ENCODE measurements at regions not wholly inside any gene's neighbourhood (a gene's known extent, or its start where the extent isn't known, plus 50 kb on each side); places are given as distances from the start of the nearest gene placed in this dataset.

DNA sequence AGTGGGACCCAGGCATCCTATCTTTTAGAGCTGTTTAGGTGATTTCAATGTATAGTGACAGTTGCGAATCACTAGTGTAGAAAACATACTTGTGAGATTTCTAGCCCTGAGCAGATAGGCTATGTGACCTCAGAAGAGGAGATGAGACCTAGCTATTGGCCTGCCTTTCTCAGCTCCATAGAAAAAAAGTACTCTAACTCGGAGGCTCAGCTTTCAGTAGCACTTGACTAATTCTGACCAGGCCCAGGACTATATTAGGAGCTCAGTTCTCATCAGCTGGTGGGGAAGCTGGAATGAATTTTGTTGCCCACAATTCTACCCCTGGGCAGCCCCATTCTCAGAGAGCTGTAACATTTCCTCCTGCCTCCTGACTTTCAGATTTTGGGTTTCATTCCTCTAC, 179.9 kb upstream of the NAMPT start:
- Histone ChIP-seq H3K9me3 (ENCODE audit: insufficient read depth, low read depth, low read length) (no peaks in the 10 kb centered on the region), H3K27ac (ENCODE audit: low read length) (no peak overlapping the region), H3K36me3 (ENCODE audit: insufficient read depth, low read depth, low read length) (no peaks in the 10 kb centered on the region), H3K9ac (ENCODE audit: low read depth, low read length) (no peak overlapping the region), H3K4me1 (ENCODE audit: insufficient read depth, low read length) (peaks cover 11% of the 10 kb centered on the region), H3K4me3 (ENCODE audit: low read length) (no peak overlapping the region), H3K27me3 (ENCODE audit: insufficient read depth, low read length) (no peaks in the 10 kb centered on the region)

- Histone ChIP-seq H3K9ac (ENCODE audit: low read depth, low read length) (no peak overlapping the region), H3K4me1 (ENCODE audit: insufficient read depth, low read length) (peaks cover 11% of the 10 kb centered on the region), H3K4me3 (ENCODE audit: low read length) (no peak overlapping the region), H3K36me3 (ENCODE audit: insufficient read depth, low read depth, low read length) (no peaks in the 10 kb centered on the region), H3K9me3 (ENCODE audit: insufficient read depth, low read depth, low read length) (peaks cover 2% of the 10 kb centered on the region), H3K27ac (ENCODE audit: low read length) (no peak overlapping the region), H3K27me3 (ENCODE audit: insufficient read depth, low read length) (no peaks in the 10 kb centered on the region)
Measured at GRCh38 chr7:106463851-106464611, 179.2 kb upstream of the NAMPT start.

DNA sequence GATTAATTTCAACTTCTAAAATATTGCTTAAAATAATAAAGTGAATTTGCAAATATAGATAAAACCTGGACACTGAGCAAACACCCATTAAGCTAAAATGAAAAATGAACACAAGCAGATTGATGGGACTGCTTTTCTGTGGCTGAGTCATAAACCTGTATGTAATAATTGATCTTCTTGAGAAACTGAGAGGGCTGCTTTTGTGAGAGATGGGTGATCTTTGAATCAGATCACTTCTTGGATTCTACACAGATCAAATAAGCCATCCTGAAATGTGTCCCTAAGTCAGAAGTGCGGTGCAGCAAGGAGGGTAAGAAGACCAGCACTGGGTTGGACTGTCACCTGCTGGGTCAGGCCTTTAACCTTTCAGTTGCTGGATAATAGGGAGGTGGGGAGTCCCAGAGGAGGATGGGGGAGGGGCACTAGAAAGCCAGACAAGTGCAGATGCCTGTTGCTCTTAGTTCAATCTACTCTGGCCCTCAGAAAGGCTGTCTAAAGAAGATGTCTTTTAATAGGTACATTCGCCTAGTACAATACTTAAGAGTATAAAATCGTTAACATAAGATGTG, 178.2 kb upstream of the NAMPT start:
- H3K4me3 ChIP-seq (ENCODE audit: low read length): no peak overlapping the region

DNA sequence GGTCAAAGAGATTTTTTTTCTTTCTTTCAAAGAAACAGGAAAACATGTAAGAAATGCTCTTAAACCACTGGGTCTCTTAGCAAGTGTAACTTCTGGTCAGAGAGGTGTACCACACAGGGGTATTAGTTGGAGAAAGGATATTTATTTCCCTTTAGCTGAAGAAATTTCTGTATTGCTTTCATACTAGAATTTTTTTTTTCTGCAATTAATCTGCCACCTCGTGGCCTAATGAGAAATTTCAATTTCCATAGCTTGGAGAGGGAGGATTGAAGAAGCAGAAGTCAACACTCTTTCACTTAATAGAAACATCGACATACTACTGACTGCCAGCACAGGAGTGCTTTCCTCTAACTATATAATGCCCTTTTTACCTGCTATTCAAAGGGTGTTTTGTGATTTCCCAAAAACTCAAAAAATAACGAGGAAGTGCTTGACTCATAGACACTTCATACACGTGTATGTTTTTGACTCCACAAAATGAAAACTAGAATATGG, 177.6 kb upstream of the NAMPT start:
- H3K27me3 ChIP-seq (ENCODE audit: insufficient read depth, low read length): no peaks in the 10 kb centered on the region
- H3K4me1 ChIP-seq (ENCODE audit: insufficient read depth, low read length): peaks cover 11% of the 10 kb centered on the region
- no peak overlapping the region for H3K9ac ChIP-seq (ENCODE audit: low read depth, low read length)

More for the DNA sequence above, 178.2 kb upstream of the NAMPT start:
- no peaks in the 10 kb centered on the region for H3K36me3 ChIP-seq (ENCODE audit: insufficient read depth, low read depth, low read length)
- H3K9me3 ChIP-seq (ENCODE audit: insufficient read depth, low read depth, low read length): peaks cover 12% of the 10 kb centered on the region
- H3K27me3 ChIP-seq (ENCODE audit: insufficient read depth, low read length): no peaks in the 10 kb centered on the region
- H3K27ac ChIP-seq (ENCODE audit: low read length): no peak overlapping the region
- H3K9ac ChIP-seq (ENCODE audit: low read depth, low read length): no peak overlapping the region
- H3K4me1 ChIP-seq (ENCODE audit: insufficient read depth, low read length): peaks cover 11% of the 10 kb centered on the region

GRCh38 chr7:106460792-106461254, 176.0 kb upstream of the NAMPT start:
- H3K36me3 ChIP-seq (ENCODE audit: insufficient read depth, low read depth, low read length): no peaks in the 10 kb centered on the region
- peaks cover 25% of the 10 kb centered on the region for H3K9me3 ChIP-seq (ENCODE audit: insufficient read depth, low read depth, low read length)
- H3K4me3 ChIP-seq (ENCODE audit: low read length): no peak overlapping the region
- H3K9ac ChIP-seq (ENCODE audit: low read depth, low read length): no peak overlapping the region
- peaks cover 11% of the 10 kb centered on the region for H3K4me1 ChIP-seq (ENCODE audit: insufficient read depth, low read length)
- H3K27me3 ChIP-seq (ENCODE audit: insufficient read depth, low read length): no peaks in the 10 kb centered on the region
- no peak overlapping the region for H3K27ac ChIP-seq (ENCODE audit: low read length)

More for the DNA sequence above, 177.6 kb upstream of the NAMPT start:
- Histone ChIP-seq H3K36me3 (ENCODE audit: insufficient read depth, low read depth, low read length) (no peaks in the 10 kb centered on the region), H3K9me3 (ENCODE audit: insufficient read depth, low read depth, low read length) (peaks cover 18% of the 10 kb centered on the region), H3K27ac (ENCODE audit: low read length) (no peak overlapping the region), H3K4me3 (ENCODE audit: low read length) (no peak overlapping the region)

GRCh38 chr7:106459397-106460072, 174.8 kb upstream of the NAMPT start:
- Histone ChIP-seq H3K27ac (ENCODE audit: low read length) (no peak overlapping the region), H3K9ac (ENCODE audit: low read depth, low read length) (no peak overlapping the region), H3K36me3 (ENCODE audit: insufficient read depth, low read depth, low read length) (no peaks in the 10 kb centered on the region), H3K9me3 (ENCODE audit: insufficient read depth, low read depth, low read length) (peaks cover 25% of the 10 kb centered on the region), H3K4me1 (ENCODE audit: insufficient read depth, low read length) (peaks cover 11% of the 10 kb centered on the region), H3K27me3 (ENCODE audit: insufficient read depth, low read length) (no peaks in the 10 kb centered on the region), H3K4me3 (ENCODE audit: low read length) (no peak overlapping the region)

- Histone ChIP-seq H3K9me3 (ENCODE audit: insufficient read depth, low read depth, low read length) (peaks cover 32% of the 10 kb centered on the region), H3K36me3 (ENCODE audit: insufficient read depth, low read depth, low read length) (no peaks in the 10 kb centered on the region)
Measured at GRCh38 chr7:106457678-106458077, 172.9 kb upstream of the NAMPT start.

DNA sequence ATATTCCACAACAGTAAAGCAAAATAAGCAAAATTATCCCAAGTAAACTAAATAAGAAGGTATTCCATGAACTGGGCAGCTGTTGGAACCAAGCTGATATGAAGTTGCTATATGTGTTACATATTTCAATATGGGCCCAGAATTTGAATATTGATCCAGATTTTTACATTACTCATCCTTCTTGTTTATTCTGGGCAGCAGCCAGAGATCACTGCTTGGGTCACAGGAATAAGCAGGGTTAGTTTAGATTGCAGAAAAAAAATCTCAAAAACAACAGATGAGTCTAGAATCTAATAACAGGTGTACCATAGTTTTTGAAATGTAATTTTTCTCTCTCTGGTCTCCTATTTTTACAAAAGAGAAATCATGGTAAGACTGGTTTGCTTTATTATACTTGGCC, 171.5 kb upstream of the NAMPT start:
- Histone ChIP-seq H3K4me3 (ENCODE audit: low read length) (no peak overlapping the region), H3K27ac (ENCODE audit: low read length) (no peak overlapping the region), H3K36me3 (ENCODE audit: insufficient read depth, low read depth, low read length) (no peaks in the 10 kb centered on the region), H3K4me1 (ENCODE audit: insufficient read depth, low read length) (no peaks in the 10 kb centered on the region; the same call in 1 of the 2 replicates), H3K27me3 (ENCODE audit: insufficient read depth, low read length) (no peaks in the 10 kb centered on the region), H3K9me3 (ENCODE audit: insufficient read depth, low read depth, low read length) (peaks cover 46% of the 10 kb centered on the region), H3K9ac (ENCODE audit: low read depth, low read length) (no peak overlapping the region)

More at GRCh38 chr7:106457678-106458077, 172.9 kb upstream of the NAMPT start:
- H3K27me3 ChIP-seq (ENCODE audit: insufficient read depth, low read length): no peaks in the 10 kb centered on the region
- no peak overlapping the region for H3K9ac ChIP-seq (ENCODE audit: low read depth, low read length)
- no peak overlapping the region for H3K4me3 ChIP-seq (ENCODE audit: low read length)
- no peak overlapping the region for H3K27ac ChIP-seq (ENCODE audit: low read length)
- H3K4me1 ChIP-seq (ENCODE audit: insufficient read depth, low read length): peaks cover 2% of the 10 kb centered on the region

DNA sequence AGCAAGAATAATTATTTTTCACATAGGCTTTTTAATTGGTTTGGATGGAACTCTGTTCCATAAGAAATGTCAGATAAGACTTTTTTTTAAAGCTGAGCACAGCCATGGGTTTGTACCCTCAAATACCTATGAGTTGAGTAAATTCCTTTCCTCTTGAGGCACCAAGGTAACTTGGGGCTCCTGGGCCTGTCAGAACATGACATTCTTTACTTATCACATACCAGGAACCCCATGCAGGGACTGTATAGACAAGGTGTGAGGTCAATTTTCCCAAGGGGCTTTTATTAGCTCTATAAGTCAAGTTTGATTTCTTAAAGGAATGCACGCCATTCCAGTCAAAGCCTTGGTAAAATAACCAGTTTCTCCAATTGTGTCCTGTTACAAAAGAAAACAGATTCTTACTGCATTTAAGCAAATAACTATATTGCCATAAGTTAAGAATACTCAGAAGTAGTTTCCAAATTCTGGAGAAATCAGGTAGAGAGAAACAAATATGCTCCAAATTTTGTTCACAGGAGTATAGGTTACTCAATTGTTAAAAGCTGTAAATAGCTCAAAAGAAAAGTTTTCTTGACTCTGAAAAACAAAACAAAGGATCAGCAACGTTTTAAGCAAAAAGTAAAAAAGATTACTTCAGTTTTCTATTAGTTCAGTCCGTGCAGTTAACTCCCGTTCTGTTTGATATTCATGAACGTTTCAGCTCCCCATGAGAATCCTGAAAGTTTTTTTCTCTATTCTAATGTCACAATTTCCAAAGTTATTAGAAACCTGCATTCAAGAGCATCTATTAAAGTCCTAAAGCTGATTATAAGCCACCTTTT, 167.5 kb upstream of the NAMPT start:
- H3K9me3 ChIP-seq (ENCODE audit: insufficient read depth, low read depth, low read length): peaks cover 40% of the 10 kb centered on the region
- no peak overlapping the region for H3K27ac ChIP-seq (ENCODE audit: low read length)
- no peaks in the 10 kb centered on the region for H3K27me3 ChIP-seq (ENCODE audit: insufficient read depth, low read length)
- no peaks in the 10 kb centered on the region for H3K4me1 ChIP-seq (ENCODE audit: insufficient read depth, low read length)
- H3K9ac ChIP-seq (ENCODE audit: low read depth, low read length): no peak overlapping the region
- no peaks in the 10 kb centered on the region for H3K36me3 ChIP-seq (ENCODE audit: insufficient read depth, low read depth, low read length)
- no peak overlapping the region for H3K4me3 ChIP-seq (ENCODE audit: low read length)

DNA sequence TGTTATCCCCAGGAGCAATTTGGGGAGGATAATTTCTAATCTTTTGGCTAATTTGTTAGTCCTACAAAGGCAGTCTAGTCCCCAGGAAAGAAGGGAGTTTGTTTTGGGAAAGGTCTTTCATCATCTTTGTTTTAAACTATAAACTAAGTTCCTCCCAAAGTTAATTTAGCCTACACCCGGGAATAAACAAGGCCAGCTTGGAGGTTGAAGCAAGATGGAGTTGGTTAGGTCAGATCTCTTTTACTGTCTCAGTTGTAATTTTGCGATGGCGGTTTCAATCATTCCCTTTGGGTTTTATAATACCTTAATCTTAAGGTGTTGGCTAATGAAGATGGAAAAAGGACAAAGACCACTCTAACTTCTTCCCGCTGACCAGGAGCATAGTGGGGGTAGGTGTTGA, 166.4 kb upstream of the NAMPT start:
- no peaks in the 10 kb centered on the region for H3K36me3 ChIP-seq (ENCODE audit: insufficient read depth, low read depth, low read length)
- H3K27ac ChIP-seq (ENCODE audit: low read length): no peak overlapping the region
- H3K9me3 ChIP-seq (ENCODE audit: insufficient read depth, low read depth, low read length): peaks cover 35% of the 10 kb centered on the region
- no peak overlapping the region for H3K4me3 ChIP-seq (ENCODE audit: low read length)
- H3K27me3 ChIP-seq (ENCODE audit: insufficient read depth, low read length): no peaks in the 10 kb centered on the region
- no peaks in the 10 kb centered on the region for H3K4me1 ChIP-seq (ENCODE audit: insufficient read depth, low read length)
- no peak overlapping the region for H3K9ac ChIP-seq (ENCODE audit: low read depth, low read length)

DNA sequence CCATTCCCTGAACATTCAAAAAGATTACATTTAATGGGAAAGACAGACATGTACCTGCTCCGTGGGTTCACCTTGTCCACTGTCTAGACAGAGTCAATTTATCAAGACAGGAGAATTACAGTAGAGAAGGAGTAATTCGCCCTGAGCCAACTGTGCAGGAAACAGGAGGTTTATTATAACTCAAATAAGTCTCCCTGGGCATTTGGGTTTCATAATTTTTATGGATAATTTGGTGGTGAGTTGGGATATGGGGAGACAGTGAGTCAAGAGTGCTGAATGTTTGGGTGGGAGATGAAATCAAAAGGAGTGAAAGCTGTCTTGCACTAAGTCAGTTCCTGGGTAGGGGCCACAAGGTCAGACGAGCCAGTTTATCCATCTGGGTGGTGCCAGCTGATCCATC, 165.9 kb upstream of the NAMPT start:
- no peak overlapping the region for H3K4me3 ChIP-seq (ENCODE audit: low read length)
- no peaks in the 10 kb centered on the region for H3K27me3 ChIP-seq (ENCODE audit: insufficient read depth, low read length)
- H3K36me3 ChIP-seq (ENCODE audit: insufficient read depth, low read depth, low read length): no peaks in the 10 kb centered on the region
- H3K4me1 ChIP-seq (ENCODE audit: insufficient read depth, low read length): no peaks in the 10 kb centered on the region
- H3K9me3 ChIP-seq (ENCODE audit: insufficient read depth, low read depth, low read length): peaks cover 35% of the 10 kb centered on the region
- no peak overlapping the region for H3K27ac ChIP-seq (ENCODE audit: low read length)
- H3K9ac ChIP-seq (ENCODE audit: low read depth, low read length): no peak overlapping the region

All from iPS-20b (cell line).